GM12873 (cell line): ENCODE measurements at regions not wholly inside any gene's neighbourhood (a gene's known extent, or its start where the extent isn't known, plus 50 kb on each side); places are given as distances from the start of the nearest gene placed in this dataset.
A peak's percentile ranks its signal among the peaks of the same experiment; 100 is the strongest.

ENCODE experiments used
- CTCF ChIP-seq: IDR thresholded peaks from 2 replicates; pipeline ENCODE4 v1.5.1; 2012; ENCODE audit warnings: low read depth, mild to moderate bottlenecking, moderate library complexity, low read length, control low read depth; ENCODE audit not compliant: insufficient read depth; ENCODE audit errors: missing control alignments

DNA sequence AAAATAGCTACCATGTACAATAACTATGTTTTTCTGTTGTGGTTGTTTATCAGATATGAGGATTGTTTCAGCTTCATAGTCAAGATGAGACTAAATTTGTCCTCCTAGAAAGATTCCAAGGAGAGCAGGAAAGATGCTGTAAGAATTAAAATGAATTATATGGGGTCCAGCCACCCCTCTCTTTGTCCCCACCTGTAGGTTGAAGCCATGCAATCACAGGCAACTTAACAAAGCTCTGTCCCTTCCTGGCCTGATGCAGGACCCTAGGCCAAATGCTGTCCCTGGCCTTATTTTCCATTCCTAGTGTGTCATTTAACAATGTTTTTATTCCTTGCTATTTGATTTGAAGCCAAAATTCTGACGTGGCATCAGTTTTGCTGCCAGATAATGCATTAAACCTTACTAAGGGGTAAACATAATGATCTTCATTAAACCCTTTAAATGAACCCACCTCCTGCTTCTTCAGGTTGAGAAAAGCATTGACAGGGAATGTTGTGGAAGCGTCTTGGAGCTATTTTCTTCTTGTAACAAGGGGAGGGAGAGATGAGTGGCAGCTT lies 240.9 kb upstream of the ZNF521 start:
- TF ChIP-seq CTCF: no peak

GRCh38 chr18:25590456-25590855 lies 238.5 kb upstream of the ZNF521 start:
- no peak for TF ChIP-seq CTCF

GRCh38 chr18:25587545-25587944 lies 235.6 kb upstream of the ZNF521 start:
- no peak for TF ChIP-seq CTCF

GRCh38 chr18:25568986-25569385 lies 217.0 kb upstream of the ZNF521 start:
- no peak for TF ChIP-seq CTCF

DNA sequence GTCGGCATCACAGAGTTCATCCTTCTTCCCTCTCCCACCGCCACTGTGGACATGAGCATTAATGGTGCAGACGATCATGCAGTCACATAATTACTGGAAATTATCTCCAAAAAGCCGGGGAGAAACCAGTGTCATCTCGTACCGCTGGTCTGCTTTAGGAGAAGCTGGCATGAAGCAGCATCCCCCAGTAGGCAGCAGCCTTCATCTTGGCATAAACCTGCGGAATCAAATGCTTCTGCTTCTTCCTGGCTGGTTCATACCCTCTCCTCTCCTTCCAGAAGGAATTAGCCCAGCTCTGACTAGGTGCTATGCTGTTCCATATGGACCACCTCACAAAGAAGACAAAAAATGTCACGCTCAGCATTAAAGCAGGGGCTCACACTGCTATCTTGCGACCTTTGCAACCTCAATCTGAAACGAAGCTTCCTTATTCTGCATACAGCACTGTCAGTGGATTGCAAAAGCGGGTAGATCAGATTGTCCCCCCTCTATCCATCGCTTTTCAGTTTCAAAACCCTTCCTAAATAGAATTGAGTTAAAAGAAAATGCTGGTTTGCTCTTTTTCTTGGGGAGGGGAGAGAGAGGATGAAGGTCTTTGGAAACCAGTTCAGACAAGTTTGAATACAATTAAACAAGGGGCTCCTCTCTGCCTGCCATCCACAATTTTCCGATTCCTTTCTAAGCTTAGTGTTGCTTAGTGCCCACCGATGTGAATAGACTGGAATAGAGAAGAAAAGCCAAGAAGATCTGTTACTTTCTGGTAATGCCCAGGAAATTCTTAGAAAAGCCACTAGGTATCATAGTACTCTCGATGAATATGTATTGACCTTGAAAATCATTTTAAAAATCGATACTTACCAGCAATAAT lies 212.1 kb upstream of the ZNF521 start:
- no peak for TF ChIP-seq CTCF

- TF ChIP-seq CTCF: no peak
Observed at GRCh38 chr18:25563346-25563745, 211.4 kb upstream of the ZNF521 start.

- peak; percentile 31 for TF ChIP-seq CTCF
Observed at GRCh38 chr18:25561918-25562317, 210.0 kb upstream of the ZNF521 start.
